Superior temporal gyrus (tissue), 1 donor: ENCODE measurements at regions not wholly inside any gene's neighbourhood (a gene's known extent, or its start where the extent isn't known, plus 50 kb on each side); places are given as distances from the start of the nearest gene placed in this dataset.

Source experiments
- DNase-seq: peaks from one replicate; pipeline ENCODE4 v3.0.0-alpha.2; 2016; ENCODE audit errors: extremely low spot score

DNA sequence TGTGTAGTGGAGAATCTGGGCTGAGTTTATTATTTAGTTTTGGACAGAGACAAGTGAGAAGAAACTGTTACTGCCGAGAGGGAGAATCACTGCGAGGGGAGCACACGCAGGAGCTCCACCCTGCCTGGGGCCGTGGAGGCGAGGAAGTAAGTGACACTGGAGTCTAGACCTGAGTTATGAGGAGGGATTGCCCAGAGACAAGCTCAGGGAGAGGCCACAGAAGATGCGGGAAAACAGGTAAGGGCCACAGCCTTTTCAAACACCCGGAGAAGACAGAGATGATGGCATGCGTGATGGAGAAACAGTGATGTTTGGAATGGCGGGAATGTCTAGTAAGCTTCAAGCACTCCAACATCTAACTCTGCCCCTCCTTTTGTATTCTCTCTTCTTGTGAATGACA, 84.1 kb downstream of the TNFSF11 start:
- no peak for DNase-seq

- DNase-seq: no peak
Measured at GRCh38 chr13:42660333-42660965, 86.5 kb downstream of the TNFSF11 start.

- no peak for DNase-seq
Measured at GRCh38 chr13:42667638-42668037, 93.7 kb downstream of the TNFSF11 start.

DNA sequence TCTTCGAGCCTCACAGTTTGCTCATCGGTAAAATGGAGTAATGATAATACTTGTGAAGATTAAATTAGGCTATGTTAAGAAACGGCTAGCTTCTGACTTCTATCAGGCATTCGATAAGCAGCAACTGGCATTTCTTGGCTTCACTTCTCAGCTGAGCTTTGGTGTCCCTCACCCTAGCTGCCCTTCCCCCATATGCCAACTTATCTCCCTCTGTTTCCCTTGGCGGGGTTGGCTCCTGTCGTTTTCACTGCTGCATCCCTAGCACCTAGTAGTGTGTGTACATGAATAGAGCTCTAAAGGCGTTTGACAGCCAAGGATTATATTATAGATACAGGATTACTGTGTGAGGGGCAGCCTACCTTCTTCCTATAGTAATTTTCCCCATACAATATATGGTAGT, 97.5 kb downstream of the TNFSF11 start:
- no peak for DNase-seq

- DNase-seq: no peak
Measured at GRCh38 chr13:42673677-42674076, 99.7 kb downstream of the TNFSF11 start.

DNA sequence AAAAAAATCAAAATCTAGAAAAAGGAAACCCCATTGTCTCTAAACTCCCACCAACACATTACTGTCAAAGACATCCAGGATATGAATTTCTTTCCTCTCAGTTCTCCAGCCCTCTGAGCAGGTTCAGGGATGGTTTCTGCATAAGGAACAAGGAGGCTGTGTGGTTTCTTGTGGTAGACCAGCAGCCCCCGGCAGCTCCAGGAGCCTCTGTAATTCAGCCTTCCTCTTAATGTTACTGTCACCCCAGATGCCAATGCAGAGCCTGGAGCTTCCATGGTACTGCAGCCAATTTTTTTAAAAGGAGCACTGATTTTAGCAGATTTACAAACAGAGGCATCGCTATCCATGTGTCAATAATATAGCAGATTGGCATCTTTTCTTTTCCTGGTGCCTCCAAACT, 100.6 kb upstream of the FAM216B start:
- DNase-seq: no peak

- peak; percentile 34 for DNase-seq
Measured at GRCh38 chr13:42681326-42682100, 99.9 kb upstream of the FAM216B start.

DNA sequence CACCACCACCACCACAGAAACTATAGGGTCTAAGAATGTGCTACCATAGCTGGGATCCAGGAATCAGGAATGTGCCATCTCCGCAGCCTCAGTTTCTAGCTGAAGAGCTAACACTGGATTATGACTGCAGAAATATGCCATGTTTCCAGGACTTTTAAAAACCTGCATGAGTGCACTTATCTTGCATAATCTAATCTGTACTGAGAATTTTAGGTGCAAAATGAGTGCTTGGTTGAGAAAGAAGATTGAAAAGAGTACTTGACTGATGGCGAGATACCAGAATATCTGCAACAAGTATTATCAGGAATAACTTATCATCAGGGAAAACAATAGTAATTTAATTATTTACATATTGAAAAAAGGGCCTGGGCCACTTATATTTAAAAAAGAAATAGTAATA, 97.2 kb upstream of the FAM216B start:
- DNase-seq: no peak

GRCh38 chr13:42685751-42686150, 95.6 kb upstream of the FAM216B start:
- no peak for DNase-seq

GRCh38 chr13:42686165-42686564, 95.2 kb upstream of the FAM216B start:
- no peak for DNase-seq

GRCh38 chr13:42688821-42689220, 92.6 kb upstream of the FAM216B start:
- DNase-seq: no peak

DNA sequence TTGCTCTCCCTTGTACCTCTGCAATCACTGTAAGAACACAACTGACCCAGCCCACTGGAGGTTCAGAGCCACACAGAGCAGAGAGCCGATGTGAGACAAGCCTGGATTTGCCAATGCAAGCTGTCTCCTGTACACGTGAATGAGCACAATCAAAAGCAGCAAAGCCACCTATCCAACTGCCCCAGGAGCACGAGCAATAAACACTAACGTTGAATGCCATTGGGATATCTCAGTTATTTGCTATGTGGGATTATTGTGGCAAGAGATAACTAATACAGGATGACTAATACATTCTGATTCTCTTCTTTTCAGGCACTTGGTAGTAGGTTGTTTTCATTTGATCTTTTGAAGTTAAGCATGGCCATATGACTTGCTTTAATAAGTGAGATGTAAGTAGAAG, 85.2 kb upstream of the FAM216B start:
- no peak for DNase-seq

DNA sequence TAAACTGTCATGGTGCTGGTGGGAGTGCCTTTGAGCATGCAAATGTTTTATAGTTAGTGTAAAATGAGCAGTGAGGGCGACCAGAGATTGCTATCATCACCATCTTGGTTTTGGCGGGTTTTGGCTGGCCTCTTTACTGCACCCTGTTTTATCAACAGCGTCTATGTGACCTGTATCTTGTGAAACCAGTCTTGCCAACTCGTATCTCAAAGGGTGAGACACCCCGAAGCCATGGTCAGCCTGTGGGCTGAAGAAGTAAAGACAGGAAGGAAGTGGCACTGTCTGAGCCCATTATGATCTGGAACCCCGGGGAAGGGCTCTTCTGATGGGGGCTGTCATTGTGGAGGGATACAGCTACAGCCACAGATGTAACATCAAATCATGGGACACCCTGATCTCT, 81.5 kb upstream of the FAM216B start:
- no peak for DNase-seq

DNA sequence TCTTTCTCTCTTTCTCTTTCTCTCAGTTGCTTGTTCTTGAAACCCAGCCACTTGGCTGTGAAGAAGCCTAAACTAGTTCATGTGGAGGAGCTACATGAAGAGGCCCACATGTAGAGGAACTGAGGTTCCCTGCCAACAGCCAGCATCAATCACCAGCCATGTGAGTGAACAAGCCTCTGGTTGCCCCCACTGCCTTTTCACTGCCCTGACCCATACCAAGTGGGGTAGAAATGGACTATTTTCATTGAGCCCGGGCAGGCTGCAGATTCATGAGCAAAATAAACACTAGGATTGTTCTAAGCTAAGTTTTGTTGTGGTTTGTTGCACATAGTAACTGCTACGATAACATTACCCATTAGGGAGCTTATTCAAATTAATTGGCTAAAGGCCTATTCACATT, 78.7 kb upstream of the FAM216B start:
- DNase-seq: no peak

DNA sequence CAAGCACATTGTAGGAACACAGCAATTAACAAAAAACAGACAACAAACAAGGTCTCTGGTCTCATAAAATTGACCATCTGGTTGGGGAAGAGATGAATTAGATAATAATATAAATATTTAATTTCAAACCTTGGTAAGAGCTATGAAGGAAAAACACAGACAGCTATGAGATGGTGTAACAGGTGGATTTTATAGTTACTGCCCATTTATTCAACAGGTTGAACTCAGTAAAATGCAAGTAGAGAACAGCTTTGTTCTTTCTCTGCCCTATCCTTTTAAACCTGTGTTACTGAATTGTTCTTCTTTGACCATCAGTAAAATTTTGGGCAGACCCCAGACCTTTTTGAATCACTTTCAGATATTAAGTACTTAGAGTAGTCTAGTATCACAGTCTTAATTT, 77.6 kb upstream of the FAM216B start:
- DNase-seq: no peak

DNA sequence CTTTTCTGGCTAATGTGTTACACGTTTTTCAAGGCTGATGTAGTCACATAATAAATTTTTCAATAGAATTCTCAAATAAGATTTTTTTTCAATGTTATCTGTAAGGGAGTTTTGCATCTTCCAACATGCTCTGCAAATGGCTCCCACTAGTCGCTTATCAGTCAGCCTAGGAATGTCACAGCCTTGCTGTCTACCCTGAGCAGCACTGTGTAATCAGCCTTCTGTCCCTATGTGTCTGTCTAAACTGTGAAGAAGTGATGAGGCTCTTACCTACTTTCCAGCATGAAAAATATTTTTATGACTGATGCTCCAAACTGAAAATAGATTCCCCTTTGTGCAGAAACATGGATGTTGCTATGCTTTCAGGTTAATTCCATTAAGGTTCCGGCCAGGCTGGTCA, 75.1 kb upstream of the FAM216B start:
- no peak for DNase-seq

- DNase-seq: no peak
Measured at GRCh38 chr13:42707048-42707447, 74.3 kb upstream of the FAM216B start.

DNA sequence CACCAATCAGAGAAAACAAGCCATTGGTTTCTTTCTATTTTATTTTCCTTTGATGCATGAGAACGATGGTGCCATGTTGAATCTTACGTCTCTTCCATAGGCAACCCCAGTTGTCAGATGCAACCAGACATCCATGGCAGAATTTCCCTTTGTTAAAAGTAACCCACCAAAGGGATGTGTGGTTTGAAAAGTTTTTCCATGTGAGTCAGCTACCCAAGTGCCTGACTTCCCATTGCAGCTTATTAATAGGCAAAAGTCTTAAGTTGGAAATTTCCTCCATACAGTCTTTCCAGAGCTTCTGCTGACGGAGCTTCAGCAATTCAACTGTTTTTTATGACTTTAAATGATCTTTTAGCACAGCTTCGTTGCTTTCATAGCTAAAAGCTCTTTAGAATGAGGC, 73.8 kb upstream of the FAM216B start:
- no peak for DNase-seq

DNA sequence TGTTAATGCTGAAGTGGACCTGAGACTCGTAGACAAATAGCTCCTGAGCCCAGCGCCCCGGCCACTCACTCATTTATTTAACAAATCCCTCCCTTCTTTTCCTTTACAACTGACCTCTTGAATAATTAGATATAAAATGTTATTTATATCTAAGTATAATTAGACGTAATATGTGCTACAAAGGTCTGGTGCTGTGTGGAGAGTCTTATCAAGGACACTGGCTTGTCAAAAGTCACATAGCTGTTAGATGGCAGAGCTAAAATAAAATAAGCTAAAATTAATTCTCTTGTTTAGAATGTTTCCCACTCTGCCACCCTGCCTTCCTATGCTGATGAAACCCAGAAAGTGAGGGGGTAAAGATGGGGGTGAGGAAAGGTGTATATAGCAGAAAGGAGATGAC, 73.0 kb upstream of the FAM216B start:
- no peak for DNase-seq

DNA sequence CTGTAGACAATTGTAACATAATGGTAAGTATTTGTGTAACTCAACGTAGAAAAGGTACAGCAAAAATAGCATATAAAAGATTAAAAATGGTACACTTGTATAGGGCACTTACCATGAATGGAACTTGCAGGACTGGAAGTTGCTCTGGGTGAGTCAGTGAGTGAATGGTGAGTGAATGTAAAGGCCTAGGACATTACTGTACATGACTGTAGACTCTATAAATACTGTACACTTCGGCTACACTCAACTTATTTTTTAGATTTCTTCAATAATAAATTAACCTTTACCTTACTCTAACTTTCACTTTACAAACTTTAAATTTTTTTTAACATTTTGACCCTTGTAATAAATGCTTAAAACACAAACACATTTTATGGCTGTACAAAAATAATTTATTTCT, 72.1 kb upstream of the FAM216B start:
- no peak for DNase-seq

- DNase-seq: no peak
Measured at GRCh38 chr13:42715909-42716308, 65.5 kb upstream of the FAM216B start.

- DNase-seq: no peak
Measured at GRCh38 chr13:42717176-42717575, 64.2 kb upstream of the FAM216B start.

GRCh38 chr13:42720113-42720857, 61.1 kb upstream of the FAM216B start:
- DNase-seq: no peak
